Endothelial cell of umbilical vein (primary cell): ENCODE measurements at regions not wholly inside any gene's neighbourhood (a gene's known extent, or its start where the extent isn't known, plus 50 kb on each side); places are given as distances from the start of the nearest gene placed in this dataset.

Experiments used
- BruUV-seq: library from RNA; stranded (reverse); fragments of 400-500 nt; replicated peaks from 2 replicates; lab custom pipeline; 2021; lab: Mats Ljungman, UMichigan
- CTCF ChIA-PET: fragments of 300-600, 350-600 bp; sonication (Branson Sonifier 250); formaldehyde crosslinking; loops from one replicate; lab custom pipeline; 2021; ENCODE audit warnings: antibody characterized with exemption, inconsistent platforms; lab: Charles Lee
- POLR2A ChIA-PET: fragments of 300-600, 350-600 bp; sonication (Branson Sonifier 250); formaldehyde crosslinking; loops from one replicate; lab custom pipeline; 2021; ENCODE audit warnings: antibody characterized with exemption, inconsistent platforms; lab: Charles Lee
- DNase-seq: peaks from one replicate; pipeline ENCODE4 v3.0.0-alpha.2; 2011; ENCODE audit warnings: low read depth, low spot score
- FAIRE-seq: peaks from 2 replicates; lab custom pipeline; 2011; peaks lifted over from hg19 to GRCh38; lab: Jason Lieb, UNC
- H2AFZ ChIP-seq: 2 replicates; pipeline ENCODE4 v1.6.0; 2012; ENCODE audit warnings: low read depth, low read length, control low read depth, inconsistent platforms
- H3K27ac ChIP-seq: 2 replicates; pipeline ENCODE4 v1.5.1; 2011; ENCODE audit warnings: low read depth, mild to moderate bottlenecking, control low read depth, low read length, moderate library complexity; ENCODE audit not compliant: insufficient read depth
- H3K27me3 ChIP-seq, 2 experiments: 2 replicates each; pipeline versions ENCODE4 v1.6.0 to v1.6.1; 2011; ENCODE audit warnings: low read length in 2 of 2, mixed read lengths in 1 of 2; ENCODE audit not compliant: control insufficient read depth in 2 of 2, insufficient read depth in 2 of 2
- H3K36me3 ChIP-seq, 2 experiments: 2 replicates in 1 of 2; 3 replicates in 1 of 2; pipeline ENCODE4 v1.5.1; 2011; ENCODE audit warnings: low read length in 2 of 2, mild to moderate bottlenecking in 1 of 2, moderate library complexity in 1 of 2; ENCODE audit not compliant: control insufficient read depth in 2 of 2, insufficient read depth in 2 of 2; ENCODE audit errors: extremely low read depth in 1 of 2
- H3K4me1 ChIP-seq: 3 replicates; pipeline ENCODE4 v1.5.1; 2011; ENCODE audit warnings: mild to moderate bottlenecking, low read length; ENCODE audit not compliant: control insufficient read depth, insufficient read depth; ENCODE audit errors: extremely low read depth
- H3K4me2 ChIP-seq: 2 replicates; pipeline ENCODE4 v1.6.1; 2011; ENCODE audit warnings: low read length, control low read depth, mixed read lengths; ENCODE audit not compliant: insufficient read depth
- H3K4me3 ChIP-seq, 3 experiments: fragments of 200-600 bp in 1 of 3; sonication (generic), shearing (Covaris generic) in 1 of 3; replicated peaks in 1 of 3; 2 replicates each; pipeline ENCODE4 v1.5.1; 2011 to 2016; ENCODE audit warnings: control low read depth in 3 of 3, low read length in 3 of 3, mild to moderate bottlenecking in 2 of 3, inconsistent platforms in 1 of 3, low read depth in 1 of 3, moderate library complexity in 1 of 3; ENCODE audit not compliant: insufficient read depth in 1 of 3
- H3K79me2 ChIP-seq: 2 replicates; pipeline ENCODE4 v1.6.0; 2012; ENCODE audit warnings: low read length, inconsistent platforms; ENCODE audit not compliant: control insufficient read depth, insufficient read depth
- H3K9ac ChIP-seq: replicated peaks from 2 replicates; pipeline ENCODE3; 2011; ENCODE audit warnings: low read length, control low read depth; ENCODE audit not compliant: insufficient read depth; ENCODE audit errors: extremely low read depth
- H3K9me1 ChIP-seq: replicated peaks from 3 replicates; pipeline ENCODE4 v1.6.0; 2011; ENCODE audit warnings: mild to moderate bottlenecking, low read length; ENCODE audit not compliant: control insufficient read depth, insufficient read depth; ENCODE audit errors: extremely low read depth
- H3K9me3 ChIP-seq: replicated peaks from 2 replicates; pipeline ENCODE4 v1.5.1; 2012; ENCODE audit warnings: low read length, inconsistent platforms; ENCODE audit not compliant: control insufficient read depth, insufficient read depth
- H4K20me1 ChIP-seq: replicated peaks from 2 replicates; pipeline ENCODE3; 2011; ENCODE audit warnings: mild to moderate bottlenecking, low read length; ENCODE audit not compliant: control insufficient read depth, insufficient read depth; ENCODE audit errors: extremely low read depth
- CTCF ChIP-seq, 2 donors: IDR thresholded peaks; 1 replicate in 1 of 2; 2 replicates in 1 of 2; pipeline ENCODE4 v1.5.1; 2011; ENCODE audit warnings: low read length in 2 of 2, mild to moderate bottlenecking in 2 of 2, moderate library complexity in 2 of 2, control low read depth in 1 of 2, inconsistent platforms in 1 of 2, low read depth in 1 of 2; ENCODE audit not compliant: insufficient read depth in 1 of 2; ENCODE audit errors: extremely low read depth in 1 of 2
- EZH2 ChIP-seq: IDR thresholded peaks from 2 replicates; pipeline ENCODE4 v1.6.1; 2012; ENCODE audit warnings: borderline replicate concordance, low read depth, mild to moderate bottlenecking, moderate library complexity, low read length, inconsistent platforms; ENCODE audit not compliant: severe bottlenecking
- FOS ChIP-seq: IDR thresholded peaks from 2 replicates; pipeline ENCODE4 v1.6.1; 2011; ENCODE audit warnings: mild to moderate bottlenecking, low read length, moderate library complexity, borderline replicate concordance; ENCODE audit not compliant: insufficient read depth
- GATA2 ChIP-seq: IDR thresholded peaks from 2 replicates; pipeline ENCODE4 v1.7.0; 2011; ENCODE audit warnings: low read depth, mild to moderate bottlenecking, moderate library complexity, mixed read lengths, low read length; ENCODE audit not compliant: insufficient read length, insufficient read depth
- JUN ChIP-seq: IDR thresholded peaks from 2 replicates; pipeline ENCODE4 v1.6.1; 2011; ENCODE audit warnings: borderline replicate concordance, low read depth; ENCODE audit not compliant: insufficient read length, insufficient read depth
- MAX ChIP-seq: IDR thresholded peaks from 2 replicates; pipeline ENCODE4 v1.6.1; 2011; ENCODE audit not compliant: insufficient read depth, insufficient read length
- MYC ChIP-seq: IDR thresholded peaks from one replicate; pipeline ENCODE4 v1.6.1; 2011; ENCODE audit warnings: mild to moderate bottlenecking, low read depth, low read length
- POLR2A ChIP-seq: IDR thresholded peaks from 2 replicates; pipeline ENCODE4 v1.6.1; 2012; ENCODE audit warnings: low read depth, mild to moderate bottlenecking, control low read depth, low read length
- POLR2AphosphoS5 ChIP-seq: IDR thresholded peaks from 2 replicates; pipeline ENCODE4 v1.6.1; 2012; ENCODE audit warnings: low read depth, mild to moderate bottlenecking, control low read depth, low read length, moderate library complexity; ENCODE audit not compliant: insufficient read depth
- dilution Hi-C: fragments of 300-500 bp; cut with MboI; formaldehyde crosslinking; loops from one replicate; pipeline ENCODE4 v1.15.0; 2019; ENCODE audit warnings: low sequenced_read_pairs; ENCODE audit not compliant: extremely low pct_ligation_motif_present
- intact Hi-C: fragments of 100-400 bp; cut with micrococcal nuclease; formaldehyde crosslinking; loops from one replicate; pipeline ENCODE4 v1.10.0; 2022

DNA sequence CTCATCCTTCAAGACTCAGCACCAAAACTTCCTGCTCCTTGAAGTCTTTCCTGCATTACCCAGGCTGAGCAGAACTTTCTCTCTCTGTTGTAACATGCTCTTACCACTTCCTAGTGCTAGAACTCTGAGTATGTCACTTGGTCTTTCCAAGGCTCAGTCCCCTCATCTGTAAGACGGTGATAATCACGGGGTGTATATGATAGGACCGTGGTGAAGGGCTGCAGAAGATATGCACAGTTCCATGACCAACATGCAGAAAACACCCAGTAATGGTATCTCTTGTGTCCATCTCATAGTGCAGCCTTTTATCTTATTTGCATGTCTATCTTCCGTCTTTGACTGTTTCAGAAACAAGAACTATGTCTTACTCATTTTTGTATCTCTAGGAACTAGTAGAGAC, 154.5 kb downstream of the ZNF621 start:
- no peaks in the 10 kb centered on the region for H3K9me3 ChIP-seq
- H2AFZ ChIP-seq = no peak overlapping the region
- no peaks in the 10 kb centered on the region for H4K20me1 ChIP-seq
- no peak for FAIRE-seq
- TF ChIP-seq POLR2A (no peak), JUN (no peak), EZH2 (no peak), MAX (no peak), CTCF (IDR thresholded peaks at IDR 0.05; ENCODE audit: extremely low read depth in 1 of 2, insufficient read depth in 1 of 2, low read depth in 1 of 2, low read length in 2 of 2) (no peak), POLR2AphosphoS5 (no peak), MYC (no peak), FOS (no peak), GATA2 (no peak)
- H3K4me3 ChIP-seq = no peak overlapping the region
- POLR2A ChIA-PET = no interaction called here
- H3K79me2 ChIP-seq = no peaks in the 10 kb centered on the region
- no peaks in the 10 kb centered on the region for H3K4me1 ChIP-seq
- intact Hi-C loops = no loop called here
- DNase-seq = no peak
- H3K27me3 ChIP-seq = peaks cover 3 to 4% of the 10 kb centered on the region in 2 experiments
- no peaks in the 10 kb centered on the region for H3K36me3 ChIP-seq
- no peak overlapping the region for H3K4me2 ChIP-seq
- BruUV-seq = no TSS peak
- H3K9ac ChIP-seq = no peak overlapping the region
- H3K9me1 ChIP-seq = no peaks in the 10 kb centered on the region
- dilution Hi-C loops = no loop called here
- no peak overlapping the region for H3K27ac ChIP-seq
- CTCF ChIA-PET = no interaction called here
